ENCODE measurements at regions not wholly inside any gene's neighbourhood (a gene's known extent, or its start where the extent isn't known, plus 50 kb on each side); places are given as distances from the start of the nearest gene placed in this dataset.

- TF ChIP-seq POLR2A (IDR thresholded peaks at IDR 0.05; ENCODE audit: low read depth, low read length) (no peak), POLR2AphosphoS5 (IDR thresholded peaks at IDR 0.05; ENCODE audit: low read depth, low read length) (no peak), SPI1 (IDR thresholded peaks at IDR 0.05; ENCODE audit: low read depth, low read length) (no peak), TAF1 (IDR thresholded peaks at IDR 0.05; ENCODE audit: low read depth, low read length) (no peak), PAX5 (IDR thresholded peaks at IDR 0.05; ENCODE audit: insufficient read depth, low read length, severe bottlenecking) (no peak), POU2F2 (IDR thresholded peaks at IDR 0.05; ENCODE audit: low read depth, low read length) (no peak)
These were observed 61.1 kb upstream of the DAAM1 start for GRCh38 chr14:59127437-59127732.
